ENCODE measurements at regions not wholly inside any gene's neighbourhood (a gene's known extent, or its start where the extent isn't known, plus 50 kb on each side); places are given as distances from the start of the nearest gene placed in this dataset.
A peak's percentile ranks its signal among the peaks of the same experiment; 100 is the strongest.

DNA sequence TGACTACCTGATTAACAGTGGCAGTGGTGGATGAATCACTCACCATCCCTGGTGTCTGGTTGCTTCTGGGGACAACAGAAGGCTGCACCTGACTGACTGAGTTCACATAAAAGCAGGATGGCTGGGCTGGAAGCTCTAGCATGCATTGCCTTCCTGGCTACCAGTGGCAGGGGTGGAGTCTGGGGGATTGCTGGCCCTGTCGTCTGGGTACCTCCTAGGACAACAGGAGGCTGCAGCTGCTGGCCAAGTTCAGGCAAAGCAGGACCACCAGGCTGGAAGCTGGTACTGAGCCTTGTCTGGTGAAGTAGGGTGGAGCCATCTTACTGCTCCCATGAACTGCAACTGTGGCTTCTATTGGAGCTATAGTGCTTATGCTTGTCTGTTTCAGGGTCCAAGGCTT, 480.8 kb upstream of the CTNND2 start:
- DNase-seq (ENCODE audit: extremely low read depth in 1 of 11, low read depth in 9 of 11, low spot score in 4 of 11): no peak

DNA sequence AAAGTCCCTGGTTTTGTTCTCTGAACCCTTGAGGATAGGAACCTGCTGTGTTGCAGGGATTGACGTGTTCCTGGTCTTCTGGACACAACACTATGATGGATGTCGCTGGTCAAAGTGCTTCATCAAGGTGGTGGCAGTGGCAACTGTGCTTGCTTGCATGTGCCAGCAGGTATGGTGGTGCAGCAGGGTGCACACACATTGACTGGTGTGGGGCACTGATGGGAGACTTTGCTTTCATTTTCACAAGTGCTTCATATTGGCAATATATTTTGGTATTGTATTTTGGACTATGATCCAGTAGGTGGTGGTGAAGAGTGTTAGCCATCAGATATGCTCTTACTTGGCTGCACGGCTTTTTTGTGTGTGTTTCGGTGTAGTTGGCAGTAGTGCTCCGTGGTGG, 479.8 kb upstream of the CTNND2 start:
- no peak for DNase-seq (ENCODE audit: extremely low read depth in 1 of 11, low read depth in 9 of 11, low spot score in 4 of 11)

DNA sequence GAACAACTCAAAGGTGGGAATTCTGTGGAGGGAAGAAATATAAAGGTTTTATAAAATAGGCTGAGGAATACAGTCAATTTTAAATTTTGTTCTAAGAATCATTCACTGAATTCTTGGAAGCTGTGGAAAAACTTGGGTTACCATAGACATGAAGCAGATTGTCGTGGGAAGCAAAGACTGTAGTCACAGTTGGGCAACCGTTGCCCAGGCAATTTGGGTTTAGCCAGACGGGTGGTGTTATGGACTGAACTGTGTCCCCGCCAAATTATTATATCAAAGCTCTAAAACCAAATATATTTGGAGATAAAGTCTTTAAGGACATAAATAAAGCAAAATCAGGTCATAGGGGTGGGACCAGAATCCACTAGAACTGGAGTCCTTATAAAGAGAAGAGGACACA, 463.7 kb upstream of the CTNND2 start:
- no peak for DNase-seq (ENCODE audit: extremely low read depth in 1 of 11, low read depth in 9 of 11, low spot score in 4 of 11)

DNA sequence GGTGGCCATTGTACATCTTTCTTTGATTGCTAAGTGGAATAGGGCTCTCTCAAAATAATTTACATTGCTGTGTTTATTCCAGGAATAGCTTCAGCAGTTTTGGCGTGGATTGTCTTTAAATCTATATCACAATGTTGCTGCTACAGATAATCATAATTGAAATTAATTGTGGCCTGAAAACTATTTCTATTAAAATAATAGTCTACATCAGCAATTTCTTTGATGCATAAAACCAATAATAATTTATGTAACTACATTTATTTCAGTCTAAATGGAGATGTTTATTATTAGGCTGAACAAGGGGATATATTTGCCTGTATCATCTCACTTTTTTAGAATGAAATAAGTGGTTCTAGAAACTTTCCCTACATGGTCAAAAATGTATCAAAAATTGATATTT, 456.0 kb upstream of the CTNND2 start:
- DNase-seq (ENCODE audit: extremely low read depth in 1 of 11, low read depth in 9 of 11, low spot score in 4 of 11): no peak

DNA sequence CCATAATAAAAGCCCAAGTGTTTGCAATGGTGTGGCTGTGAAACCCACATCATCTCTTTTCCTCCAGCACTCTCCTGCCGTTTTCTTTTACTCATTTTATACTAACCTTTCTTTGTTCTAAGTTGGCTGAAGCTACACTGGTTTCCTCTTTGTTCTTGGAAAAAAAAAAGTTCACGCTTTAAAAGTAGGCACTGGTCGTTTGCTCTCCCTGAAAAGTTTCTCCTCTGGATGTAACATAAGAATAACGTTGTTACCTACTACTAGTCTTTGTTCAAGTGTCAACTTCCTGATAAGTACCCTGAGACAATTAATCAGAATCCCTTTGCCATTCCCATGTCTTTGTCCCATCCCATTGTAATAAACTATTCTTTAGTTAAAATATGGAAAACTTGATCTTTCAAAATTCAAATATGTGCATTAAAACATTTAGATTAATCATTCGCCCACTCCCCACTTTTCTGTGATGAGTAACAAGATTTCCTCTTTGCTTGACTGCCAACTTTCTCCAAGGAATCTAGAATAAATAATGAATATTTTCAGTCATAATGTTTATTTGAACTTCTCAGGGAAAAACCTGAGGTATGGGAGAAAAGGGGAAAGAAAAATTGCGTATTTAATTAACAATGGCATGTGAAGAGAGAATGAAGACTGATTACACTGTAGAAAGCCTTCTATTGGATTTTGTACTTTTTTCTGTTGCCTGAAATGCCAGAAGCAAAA, 454.3 kb upstream of the CTNND2 start:
- no peak for DNase-seq (ENCODE audit: extremely low read depth in 1 of 11, low read depth in 9 of 11, low spot score in 4 of 11)

DNA sequence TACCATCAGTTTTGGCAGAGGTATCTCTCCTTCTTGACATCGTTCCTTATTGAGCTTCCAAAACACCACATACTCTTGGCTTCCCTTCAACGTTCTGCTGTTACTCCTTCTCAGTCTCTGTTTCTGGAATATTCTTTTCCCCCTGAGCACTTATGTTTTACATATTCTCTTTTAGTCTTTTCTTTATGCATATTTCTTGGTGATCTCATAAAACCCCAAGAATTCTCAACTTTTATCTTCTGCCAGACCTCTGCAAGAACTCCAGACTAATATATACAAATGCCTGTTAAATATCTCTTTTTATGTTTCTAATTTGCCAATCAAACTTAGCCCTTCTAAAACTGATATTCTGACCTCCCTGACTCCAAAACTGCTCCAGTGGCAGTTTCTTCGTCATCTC, 453.4 kb upstream of the CTNND2 start:
- no peak for DNase-seq (ENCODE audit: extremely low read depth in 1 of 11, low read depth in 9 of 11, low spot score in 4 of 11)

DNA sequence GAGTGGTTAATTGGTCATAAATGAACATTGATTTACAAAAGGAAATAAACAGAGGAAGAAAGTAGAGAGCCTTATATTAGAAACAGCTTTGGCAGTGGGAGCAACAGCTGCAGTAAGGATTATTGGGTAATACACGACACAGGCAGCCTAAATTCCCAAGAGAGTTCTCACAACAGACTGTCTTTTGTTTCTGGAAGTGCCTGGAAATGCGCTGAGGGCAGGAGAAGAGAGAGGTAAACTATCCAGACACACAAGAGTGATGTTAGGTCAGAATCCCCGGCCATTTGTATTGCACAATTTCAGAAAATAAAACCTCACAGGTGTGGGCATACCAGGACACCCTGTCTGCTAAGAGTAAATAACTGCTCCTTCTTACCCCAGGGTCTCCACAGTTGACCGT, 450.4 kb upstream of the CTNND2 start:
- DNase-seq (ENCODE audit: extremely low read depth in 1 of 11, low read depth in 9 of 11, low spot score in 4 of 11): no peak

DNA sequence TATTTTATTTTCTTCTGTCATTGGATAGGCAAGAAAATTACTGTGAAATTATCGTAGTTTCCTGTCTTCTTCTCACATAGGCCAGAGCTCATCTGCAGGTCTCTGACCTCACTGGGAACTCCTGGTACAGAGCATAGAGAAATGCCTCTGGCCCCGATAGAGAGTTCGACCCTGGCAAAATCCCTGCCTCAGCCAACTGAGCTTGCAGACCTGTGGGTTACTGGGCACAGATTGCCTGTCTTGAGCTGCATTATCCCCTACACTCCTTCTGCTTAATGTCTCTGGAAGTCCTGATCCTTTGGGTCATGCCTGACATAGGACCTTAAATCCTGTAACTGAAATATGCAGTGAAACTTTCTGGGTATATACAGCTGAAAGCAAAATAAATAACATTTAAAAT, 439.3 kb upstream of the CTNND2 start:
- DNase-seq (ENCODE audit: extremely low read depth in 1 of 11, low read depth in 9 of 11, low spot score in 4 of 11): no peak

DNA sequence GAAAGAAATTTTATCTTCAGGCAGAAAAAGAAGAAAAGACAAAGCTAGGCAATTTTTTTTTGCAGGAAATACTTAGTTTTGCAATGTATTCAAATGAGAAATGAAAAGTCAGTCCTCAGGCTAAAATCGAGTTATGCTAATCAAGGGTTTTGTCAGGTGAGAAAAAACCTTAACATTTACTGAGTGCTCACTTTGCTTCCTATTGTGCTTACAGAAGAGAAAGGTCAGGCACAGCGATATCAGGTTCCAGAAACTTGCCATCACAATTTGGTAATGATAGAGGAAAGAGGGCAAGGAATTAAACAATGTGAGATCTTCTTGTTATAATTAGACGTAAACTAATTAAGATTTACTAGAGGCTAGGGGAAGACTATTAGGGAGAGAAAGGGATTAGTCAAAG, 431.7 kb upstream of the CTNND2 start:
- no peak for DNase-seq (ENCODE audit: extremely low read depth in 1 of 11, low read depth in 9 of 11, low spot score in 4 of 11)

DNA sequence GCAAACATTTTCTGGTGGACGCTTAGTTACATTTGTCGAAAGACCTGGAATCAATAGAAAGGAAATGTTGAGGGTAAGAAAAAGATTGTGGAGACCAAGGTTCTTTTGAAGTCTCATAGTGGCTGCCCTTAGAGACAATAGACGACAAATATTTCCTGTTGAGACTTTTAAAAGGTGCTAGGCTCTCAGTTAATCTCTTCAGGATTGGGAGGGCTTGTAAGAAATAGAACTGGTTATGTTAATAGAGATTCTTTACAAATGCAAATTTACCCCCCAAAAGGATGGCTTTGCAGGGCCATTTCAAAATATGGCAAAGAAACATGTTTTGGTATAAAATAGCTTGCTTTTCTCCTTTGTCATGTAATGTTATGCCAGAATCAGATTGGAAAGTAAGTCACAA, 428.2 kb upstream of the CTNND2 start:
- DNase-seq (ENCODE audit: extremely low read depth in 1 of 11, low read depth in 9 of 11, low spot score in 4 of 11): no peak

DNA sequence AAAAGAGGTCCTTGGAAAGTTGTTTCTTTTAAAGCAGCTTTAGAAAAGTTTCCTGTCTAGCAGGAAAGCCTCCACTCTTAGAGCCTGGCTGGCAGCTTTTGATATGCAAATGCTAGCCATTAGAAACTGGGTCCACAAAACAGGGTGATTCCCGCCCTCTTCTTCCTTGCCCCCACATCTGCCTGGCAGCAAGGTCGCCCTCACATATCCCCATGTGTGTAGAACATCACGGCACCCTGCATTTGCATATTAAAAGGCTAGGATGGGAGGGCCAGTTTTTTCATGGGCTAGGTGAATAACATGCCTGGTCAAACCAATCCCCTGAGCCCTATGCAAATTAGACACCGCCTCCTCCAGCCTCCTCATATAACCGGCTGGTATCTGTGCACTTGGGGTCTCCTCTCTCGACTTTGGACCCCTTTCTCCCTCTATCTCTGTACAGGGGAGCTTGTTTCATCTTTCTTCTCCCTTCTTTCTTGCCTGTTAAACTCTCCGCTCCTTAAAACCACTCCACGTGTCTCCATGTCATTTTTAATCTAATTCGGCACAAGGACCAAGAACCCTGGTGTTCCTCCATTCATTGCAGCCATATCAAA, 426.8 kb upstream of the CTNND2 start:
- no peak for DNase-seq (ENCODE audit: extremely low read depth in 1 of 11, low read depth in 9 of 11, low spot score in 4 of 11)

DNA sequence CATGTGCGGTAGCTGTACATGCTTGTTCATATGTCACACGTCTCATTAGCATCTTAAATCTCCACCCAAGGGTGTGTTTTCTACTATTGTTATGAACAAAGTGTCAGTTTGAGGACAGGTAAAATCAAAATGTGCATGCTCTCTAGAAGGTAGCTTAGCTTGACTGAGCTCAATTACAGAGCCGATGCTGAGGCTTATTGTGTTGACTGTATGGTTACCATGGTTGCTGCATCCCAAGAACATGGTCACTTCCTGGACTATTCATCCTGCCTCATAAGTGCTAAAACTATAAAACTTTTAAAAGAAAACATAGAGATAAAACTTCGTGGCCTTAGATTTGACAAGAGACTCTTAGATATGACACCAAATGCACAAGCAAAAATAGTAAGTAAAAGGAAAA, 426.1 kb upstream of the CTNND2 start:
- no peak for DNase-seq (ENCODE audit: extremely low read depth in 1 of 11, low read depth in 9 of 11, low spot score in 4 of 11)

DNA sequence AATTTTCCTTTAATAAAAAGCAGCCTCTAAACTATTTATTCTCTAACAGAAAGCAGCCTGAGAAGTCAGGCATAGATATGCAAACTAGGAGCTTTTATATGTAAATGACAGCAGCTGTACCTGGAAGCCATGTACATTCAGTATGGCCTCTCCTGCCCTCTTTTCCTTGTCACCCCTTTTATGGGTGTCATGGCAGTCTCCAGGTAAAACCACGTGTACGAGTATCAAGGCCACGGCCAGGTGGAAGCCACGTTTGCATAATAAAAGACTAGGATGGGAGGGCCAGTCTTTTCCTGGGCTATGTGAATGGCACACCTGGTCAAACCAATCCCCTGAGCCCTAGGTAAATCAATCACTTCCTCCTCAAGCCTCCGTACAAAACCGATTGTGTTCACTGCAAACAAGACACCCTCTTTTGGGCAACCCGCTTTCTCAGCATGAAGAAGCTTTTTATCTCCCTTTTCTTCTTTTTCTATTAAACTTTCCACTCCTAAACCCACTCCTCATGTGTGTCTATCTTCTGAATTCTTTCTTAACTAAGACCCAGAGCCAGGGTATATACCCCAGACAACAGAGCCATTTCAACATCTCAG, 419.5 kb upstream of the CTNND2 start:
- DNase-seq (ENCODE audit: extremely low read depth in 1 of 11, low read depth in 9 of 11, low spot score in 4 of 11): no peak

DNA sequence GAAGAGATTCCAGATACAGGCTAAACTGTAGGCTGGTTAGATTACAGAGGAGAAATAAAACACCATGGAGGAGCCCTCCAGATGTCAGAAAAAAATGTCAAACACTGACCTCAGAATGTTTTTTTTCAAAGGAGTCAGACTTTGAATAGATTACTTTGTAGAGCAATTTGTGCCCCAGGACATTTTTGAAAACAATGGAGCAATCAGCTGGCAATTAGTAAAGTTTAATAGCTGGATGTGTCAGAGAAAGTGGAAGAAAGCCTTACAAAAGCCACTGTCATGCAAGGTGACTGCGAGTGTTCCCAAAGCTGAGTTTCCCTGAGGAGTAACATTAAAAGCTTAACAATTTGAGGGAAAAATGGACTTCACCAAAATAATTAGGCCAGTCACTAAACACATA, 417.8 kb upstream of the CTNND2 start:
- DNase-seq (ENCODE audit: extremely low read depth in 1 of 11, low read depth in 9 of 11, low spot score in 4 of 11): no peak

DNA sequence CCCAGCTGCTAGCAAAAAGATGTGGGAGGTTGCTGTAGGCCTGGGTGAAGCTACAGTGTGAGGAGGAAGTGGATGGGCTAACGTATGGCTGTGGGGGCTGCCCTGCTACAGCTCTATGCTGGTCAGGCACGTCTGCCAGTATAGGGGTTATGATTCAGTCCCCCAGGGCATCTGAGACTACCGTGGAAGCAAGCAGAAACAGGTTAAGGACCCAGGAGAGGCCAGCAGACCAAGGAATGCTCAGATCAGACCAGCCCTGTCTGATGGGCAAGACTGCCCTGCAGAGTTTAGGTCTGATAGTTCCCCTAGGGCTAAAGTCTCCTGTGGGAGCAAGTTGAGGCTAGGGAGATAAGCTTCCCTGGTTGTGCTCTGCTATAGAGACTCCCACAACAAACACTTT, 416.1 kb upstream of the CTNND2 start:
- no peak for DNase-seq (ENCODE audit: extremely low read depth in 1 of 11, low read depth in 9 of 11, low spot score in 4 of 11)

DNA sequence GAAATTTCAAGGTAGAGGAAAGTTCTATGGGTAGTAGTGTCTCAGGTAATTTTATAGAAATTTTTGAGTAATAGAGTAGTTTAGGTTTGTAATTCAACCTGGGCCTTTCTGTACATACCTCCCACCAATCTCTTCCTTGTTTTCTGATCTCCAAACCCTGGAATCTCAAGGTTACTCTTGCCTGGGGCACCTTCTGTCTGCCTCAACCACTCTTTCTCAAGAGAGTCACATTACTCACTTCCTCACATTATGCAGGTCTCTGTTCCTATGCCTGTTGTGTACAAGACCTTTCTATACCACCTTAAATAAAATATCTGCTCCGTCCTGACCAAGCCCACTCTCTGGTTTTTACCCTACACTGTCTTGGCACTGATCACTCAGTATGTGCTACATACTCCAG, 412.6 kb upstream of the CTNND2 start:
- no peak for DNase-seq (ENCODE audit: extremely low read depth in 1 of 11, low read depth in 9 of 11, low spot score in 4 of 11)

DNA sequence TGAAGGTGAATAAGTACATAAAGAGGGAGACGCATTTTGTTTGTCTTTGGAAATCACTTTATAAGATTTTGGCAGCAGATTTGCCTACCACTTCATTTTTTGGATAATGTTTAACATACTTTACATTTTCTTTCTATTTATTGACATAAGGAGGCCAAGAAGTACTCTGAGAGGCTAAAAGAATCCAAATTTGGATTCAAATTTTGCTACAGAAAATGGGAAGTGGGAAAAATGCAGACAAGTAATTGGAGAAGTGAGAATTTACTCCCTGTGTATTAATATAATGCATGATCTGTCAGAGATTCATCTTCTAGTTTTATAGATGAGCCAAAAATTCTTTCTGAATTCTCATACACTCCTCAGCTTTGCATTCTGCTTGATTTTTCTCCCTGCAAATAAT, 411.2 kb upstream of the CTNND2 start:
- DNase-seq (ENCODE audit: extremely low read depth in 1 of 11, low read depth in 9 of 11, low spot score in 4 of 11): no peak

DNA sequence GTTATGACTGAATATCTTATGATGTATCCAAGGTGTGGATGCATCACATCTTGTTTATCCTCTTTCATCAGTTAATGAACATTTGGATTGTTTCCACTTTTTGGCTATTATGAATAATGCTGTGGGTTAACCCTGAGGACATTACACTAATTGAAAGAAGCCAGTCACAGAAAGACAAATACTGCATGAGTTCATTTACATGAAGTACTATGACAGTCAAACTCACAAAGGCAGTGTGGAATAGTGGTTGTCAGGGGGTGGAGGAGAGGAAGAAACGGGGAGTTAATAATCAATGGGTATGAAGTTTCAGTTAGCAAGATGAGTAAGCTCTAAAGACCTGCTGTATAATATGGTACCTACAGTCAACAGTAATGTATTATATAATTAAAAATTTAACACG, 409.4 kb upstream of the CTNND2 start:
- DNase-seq (ENCODE audit: extremely low read depth in 1 of 11, low read depth in 9 of 11, low spot score in 4 of 11): no peak

DNA sequence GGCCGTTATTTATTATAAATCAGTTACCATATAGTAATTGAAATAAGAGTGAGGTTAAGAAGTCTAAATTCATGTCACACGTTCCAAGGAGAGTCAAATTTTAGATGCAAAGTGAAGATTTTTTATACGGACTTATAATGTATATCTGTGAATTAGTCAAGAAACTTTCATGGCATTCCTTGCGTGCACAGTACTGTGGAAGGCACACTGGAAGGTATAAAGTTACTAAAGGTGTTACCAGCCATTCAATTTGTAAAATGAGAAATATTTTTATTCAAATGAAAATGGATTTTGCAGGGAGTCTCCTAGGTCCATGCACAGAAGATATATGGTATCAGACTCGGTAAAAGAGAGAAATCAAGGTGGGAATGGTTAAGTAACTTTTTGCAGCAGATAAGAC, 408.1 kb upstream of the CTNND2 start:
- no peak for DNase-seq (ENCODE audit: extremely low read depth in 1 of 11, low read depth in 9 of 11, low spot score in 4 of 11)

DNA sequence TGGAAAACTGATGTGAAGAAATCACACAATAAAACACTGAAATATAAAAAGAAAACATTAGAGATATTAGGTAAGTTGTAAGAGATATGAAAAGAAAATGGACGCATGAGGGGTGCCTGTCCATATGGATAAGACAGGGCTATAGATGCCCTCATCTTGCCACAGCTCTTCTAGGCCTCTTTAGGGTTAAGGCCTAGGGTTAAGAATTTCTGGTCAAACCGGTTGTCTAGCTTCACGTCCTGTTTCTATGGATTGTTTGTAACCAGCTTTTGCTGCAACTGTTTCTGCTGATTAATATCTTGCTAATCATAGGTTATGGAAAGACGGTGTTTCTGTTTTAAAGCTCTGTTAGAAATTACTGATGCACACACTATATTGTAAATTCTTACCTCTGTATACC, 389.9 kb upstream of the CTNND2 start:
- DNase-seq (ENCODE audit: extremely low read depth in 1 of 11, low read depth in 9 of 11, low spot score in 4 of 11): no peak

DNA sequence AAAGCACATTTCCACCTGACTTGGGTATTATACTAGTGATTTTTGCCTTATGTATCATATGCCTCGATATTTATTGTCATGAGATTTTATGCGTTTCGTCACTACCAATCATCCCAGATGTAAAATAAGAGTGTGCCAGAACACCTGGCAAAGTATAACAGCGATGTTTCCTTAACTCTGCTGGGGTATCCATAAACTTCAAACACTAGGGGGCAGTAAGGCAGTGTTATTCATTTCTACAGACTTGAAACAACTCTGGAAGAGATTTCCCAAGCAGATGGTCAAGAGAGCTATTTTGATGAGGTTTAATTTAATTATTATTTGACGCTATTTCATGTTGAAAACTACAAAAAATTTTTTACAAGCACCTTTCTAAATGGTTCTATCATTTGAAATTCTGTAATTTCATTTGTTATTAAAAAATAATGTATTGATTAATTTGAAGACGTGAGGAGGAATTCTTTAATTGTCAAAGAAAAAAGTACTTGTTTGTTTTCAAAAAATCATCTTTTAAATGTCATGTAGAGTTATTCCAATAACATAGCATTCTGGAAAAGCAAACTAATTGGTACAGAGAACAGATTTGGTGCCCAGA, 388.5 kb upstream of the CTNND2 start:
- peak in 5 of 11 donors; percentile 0 to 8 (median 2) for DNase-seq (ENCODE audit: extremely low read depth in 1 of 11, low read depth in 9 of 11, low spot score in 4 of 11)

Data from renal cortex interstitium (tissue), 11 donors.